H9 (cell line): ENCODE measurements at regions not wholly inside any gene's neighbourhood (a gene's known extent, or its start where the extent isn't known, plus 50 kb on each side); places are given as distances from the start of the nearest gene placed in this dataset.

Experiments used
- DNase-seq: peaks from one replicate; pipeline ENCODE4 v3.0.0-alpha.2; 2017
- H2AFZ ChIP-seq: one replicate; pipeline ENCODE4 v1.6.1; 2013; ENCODE audit warnings: mild to moderate bottlenecking, low read length, control low read depth, moderate library complexity
- H2AK5ac ChIP-seq: 2 replicates; pipeline ENCODE4 v1.6.1; 2013; ENCODE audit warnings: low read length, control low read depth, mixed read lengths; ENCODE audit not compliant: insufficient read length
- H2BK120ac ChIP-seq: one replicate; pipeline ENCODE4 v1.6.1; 2013; ENCODE audit warnings: low read depth, mild to moderate bottlenecking, low read length, control low read depth, inconsistent platforms; ENCODE audit not compliant: poor library complexity, severe bottlenecking
- H2BK12ac ChIP-seq: 2 replicates; pipeline ENCODE4 v1.6.1; 2013; ENCODE audit warnings: low read length, control low read depth, mixed read lengths, low read depth; ENCODE audit not compliant: insufficient read length
- H2BK15ac ChIP-seq: 2 replicates; pipeline ENCODE4 v1.6.1; 2013; ENCODE audit warnings: low read depth, low read length, control low read depth
- H2BK20ac ChIP-seq: one replicate; pipeline ENCODE4 v1.6.1; 2013; ENCODE audit warnings: low read depth, mild to moderate bottlenecking, low read length, control low read depth, inconsistent platforms; ENCODE audit not compliant: poor library complexity, severe bottlenecking
- H2BK5ac ChIP-seq: 2 replicates; pipeline ENCODE4 v1.6.1; 2013; ENCODE audit warnings: low read length, control low read depth, mixed read lengths; ENCODE audit not compliant: insufficient read length
- H3K14ac ChIP-seq: 2 replicates; pipeline ENCODE4 v1.6.1; 2013; ENCODE audit warnings: low read length, control low read depth; ENCODE audit not compliant: insufficient read depth
- H3K18ac ChIP-seq: 2 replicates; pipeline ENCODE4 v1.6.1; 2013; ENCODE audit warnings: low read depth, mild to moderate bottlenecking, mixed read lengths, low read length, control low read depth; ENCODE audit not compliant: insufficient read length
- H3K23ac ChIP-seq: 2 replicates; pipeline ENCODE4 v1.6.1; 2013; ENCODE audit warnings: low read length, control low read depth, mixed read lengths, low read depth; ENCODE audit not compliant: insufficient read length
- H3K23me2 ChIP-seq: 2 replicates; pipeline ENCODE4 v1.6.1; 2013; ENCODE audit warnings: low read depth, mild to moderate bottlenecking, mixed read lengths, low read length, control low read depth; ENCODE audit not compliant: insufficient read length, poor library complexity, severe bottlenecking
- H3K27ac ChIP-seq: 2 replicates; pipeline ENCODE4 v1.5.1; 2013; ENCODE audit warnings: low read length, control low read depth, mixed read lengths, low read depth; ENCODE audit not compliant: insufficient read length
- H3K27me3 ChIP-seq: 2 replicates; pipeline ENCODE4 v1.6.1; 2013; ENCODE audit warnings: low read length, control low read depth, inconsistent platforms; ENCODE audit not compliant: insufficient read depth
- H3K4ac ChIP-seq: 2 replicates; pipeline ENCODE4 v1.6.1; 2013; ENCODE audit warnings: low read depth, mild to moderate bottlenecking, control low read depth, inconsistent platforms, low read length, moderate library complexity
- H3K4me1 ChIP-seq: 2 replicates; pipeline ENCODE4 v1.6.1; 2013; ENCODE audit warnings: low read length, control low read depth, inconsistent platforms; ENCODE audit not compliant: insufficient read depth
- H3K4me2 ChIP-seq: 2 replicates; pipeline ENCODE4 v1.6.1; 2013; ENCODE audit warnings: low read length, control low read depth, mixed read lengths; ENCODE audit not compliant: insufficient read length, insufficient read depth
- H3K56ac ChIP-seq: 2 replicates; pipeline ENCODE4 v1.6.1; 2013; ENCODE audit warnings: low read depth, mild to moderate bottlenecking, mixed read lengths, low read length, control low read depth; ENCODE audit not compliant: insufficient read length
- H3K79me1 ChIP-seq: 2 replicates; pipeline ENCODE4 v1.6.1; 2013; ENCODE audit warnings: low read depth, mild to moderate bottlenecking, moderate library complexity, low read length, control low read depth, inconsistent platforms; ENCODE audit not compliant: insufficient read depth, poor library complexity, severe bottlenecking
- H3K79me2 ChIP-seq: 2 replicates; pipeline ENCODE4 v1.6.1; 2013; ENCODE audit warnings: low read length, control low read depth, inconsistent platforms; ENCODE audit not compliant: insufficient read depth
- H3K9ac ChIP-seq: 2 replicates; pipeline ENCODE4 v1.6.1; 2013; ENCODE audit warnings: low read length, control low read depth, mixed read lengths; ENCODE audit not compliant: insufficient read length; ENCODE audit errors: extremely low read depth
- H3K9me3 ChIP-seq: one replicate; pipeline ENCODE4 v1.6.1; 2013; ENCODE audit warnings: low read depth, low read length, inconsistent platforms; ENCODE audit not compliant: control insufficient read depth
- H3T11ph ChIP-seq: one replicate; pipeline ENCODE4 v1.6.1; 2013; ENCODE audit warnings: mild to moderate bottlenecking, low read length, control low read depth, inconsistent platforms
- H4K20me1 ChIP-seq: one replicate; pipeline ENCODE4 v1.6.1; 2013; ENCODE audit not compliant: control insufficient read depth, insufficient read length, insufficient read depth
- H4K5ac ChIP-seq: 2 replicates; pipeline ENCODE4 v1.6.1; 2013; ENCODE audit warnings: low read depth, mild to moderate bottlenecking, mixed read lengths, low read length, control low read depth; ENCODE audit not compliant: insufficient read length
- H4K8ac ChIP-seq: replicated peaks from 2 replicates; pipeline ENCODE4 v1.6.1; 2013; ENCODE audit warnings: low read length, control low read depth, mixed read lengths, low read depth; ENCODE audit not compliant: insufficient read length
- H4K91ac ChIP-seq: 2 replicates; pipeline ENCODE4 v1.6.1; 2013; ENCODE audit warnings: low read depth, mild to moderate bottlenecking, moderate library complexity, mixed read lengths, low read length, control low read depth; ENCODE audit not compliant: insufficient read length
- H3K27ac Mint-ChIP-seq, 3 experiments: 2 replicates in 2 of 3; 3 replicates in 1 of 3; pipeline ENCODE4 v1.8.0; 2020 to 2021; ENCODE audit warnings: mixed read lengths in 3 of 3, mild to moderate bottlenecking in 1 of 3, moderate library complexity in 1 of 3
- H3K27me3 Mint-ChIP-seq: 2 replicates; pipeline ENCODE4 v1.8.0; 2021; ENCODE audit warnings: low read depth, mild to moderate bottlenecking, moderate library complexity, mixed read lengths
- H3K36me3 Mint-ChIP-seq, 3 experiments: 2 replicates in 2 of 3; 3 replicates in 1 of 3; pipeline ENCODE4 v1.8.0; 2020 to 2021; ENCODE audit warnings: low read depth in 3 of 3, mixed read lengths in 3 of 3; ENCODE audit not compliant: insufficient read depth in 1 of 3
- H3K4me1 Mint-ChIP-seq, 2 experiments: 2 replicates each; pipeline ENCODE4 v1.8.0; 2020; ENCODE audit warnings: mixed read lengths in 2 of 2
- H3K4me3 Mint-ChIP-seq, 2 experiments: 2 replicates in 1 of 2; 3 replicates in 1 of 2; pipeline ENCODE4 v1.8.0; 2020 to 2021; ENCODE audit warnings: mild to moderate bottlenecking in 2 of 2, mixed read lengths in 2 of 2, moderate library complexity in 1 of 2
- H3K9me3 Mint-ChIP-seq, 2 experiments: 2 replicates in 1 of 2; 3 replicates in 1 of 2; pipeline ENCODE4 v1.8.0; 2020; ENCODE audit warnings: mild to moderate bottlenecking in 2 of 2, mixed read lengths in 2 of 2, moderate library complexity in 1 of 2
- WGBS: extraction: QIAGEN DNeasy Blood & Tissue Kit; methylation state at CpG from one replicate; pipeline ENCODE4 v1.1.7; 2013; ENCODE audit warnings: missing lambda C conversion rate, low lambda C conversion rate, mixed read lengths; ENCODE audit not compliant: insufficient read length; ENCODE audit errors: extremely low coverage; 5-methylcytosine and 5-hydroxymethylcytosine counted together
- TF ChIP-seq, protein P1 (sequence below): fragments of 200-600 bp; sonication (generic); conservative IDR thresholded peaks from 3 replicates; pipeline ENCODE4 v1.8.0; 2021; ENCODE audit warnings: antibody characterized with exemption, mild to moderate bottlenecking

DNA sequence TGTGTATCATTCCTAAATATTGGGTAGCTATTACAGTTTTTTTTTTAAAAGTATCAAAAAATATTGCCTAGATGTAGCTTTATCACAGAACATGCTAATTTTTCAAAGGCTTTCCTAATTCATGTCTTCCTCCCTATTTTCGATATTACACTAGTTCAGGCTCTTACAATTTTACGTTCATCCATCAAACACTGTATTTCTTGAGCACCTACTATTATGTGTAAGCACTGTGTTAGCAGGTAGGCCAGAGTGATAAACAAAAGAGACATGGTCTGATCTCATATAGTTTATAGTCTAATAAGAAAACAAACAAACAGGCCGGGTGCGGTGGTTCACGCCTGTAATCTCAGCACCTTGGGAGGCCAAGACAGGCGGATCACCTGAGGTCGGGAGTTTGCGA lies 69.5 kb downstream of the FAM217A start:
- H3K14ac ChIP-seq, result no peak overlapping the region
- H2BK120ac ChIP-seq, result no peak overlapping the region
- H2BK15ac ChIP-seq, result no peak overlapping the region
- no peak overlapping the region for H3K23ac ChIP-seq
- Mint-ChIP-seq H3K36me3 (peaks cover 11 to 20% (median 15%) of the 10 kb centered on the region in 3 experiments), H3K9me3 (peaks cover 3 to 8% of the 10 kb centered on the region in 2 experiments; a peak in 3 of 5 replicates), H3K27me3 (no peaks in the 10 kb centered on the region), H3K4me3 (no peak overlapping the region), H3K27ac (peak overlapping the region in 1 of 3 experiments; percentile 4; a peak in 1 of 7 replicates), H3K4me1 (peaks cover 9 to 11% of the 10 kb centered on the region in 2 experiments)
- H3K79me2 ChIP-seq, result peaks cover 8% of the 10 kb centered on the region; the same call in 1 of the 2 replicates
- TF ChIP-seq, protein P1, sequence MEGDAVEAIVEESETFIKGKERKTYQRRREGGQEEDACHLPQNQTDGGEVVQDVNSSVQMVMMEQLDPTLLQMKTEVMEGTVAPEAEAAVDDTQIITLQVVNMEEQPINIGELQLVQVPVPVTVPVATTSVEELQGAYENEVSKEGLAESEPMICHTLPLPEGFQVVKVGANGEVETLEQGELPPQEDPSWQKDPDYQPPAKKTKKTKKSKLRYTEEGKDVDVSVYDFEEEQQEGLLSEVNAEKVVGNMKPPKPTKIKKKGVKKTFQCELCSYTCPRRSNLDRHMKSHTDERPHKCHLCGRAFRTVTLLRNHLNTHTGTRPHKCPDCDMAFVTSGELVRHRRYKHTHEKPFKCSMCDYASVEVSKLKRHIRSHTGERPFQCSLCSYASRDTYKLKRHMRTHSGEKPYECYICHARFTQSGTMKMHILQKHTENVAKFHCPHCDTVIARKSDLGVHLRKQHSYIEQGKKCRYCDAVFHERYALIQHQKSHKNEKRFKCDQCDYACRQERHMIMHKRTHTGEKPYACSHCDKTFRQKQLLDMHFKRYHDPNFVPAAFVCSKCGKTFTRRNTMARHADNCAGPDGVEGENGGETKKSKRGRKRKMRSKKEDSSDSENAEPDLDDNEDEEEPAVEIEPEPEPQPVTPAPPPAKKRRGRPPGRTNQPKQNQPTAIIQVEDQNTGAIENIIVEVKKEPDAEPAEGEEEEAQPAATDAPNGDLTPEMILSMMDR, result no peak
- no peaks in the 10 kb centered on the region; the same call in 1 of the 2 replicates for H3K4me1 ChIP-seq
- H3K9me3 ChIP-seq, result no peaks in the 10 kb centered on the region
- no peak overlapping the region for H3K9ac ChIP-seq
- H3K18ac ChIP-seq, result no peak overlapping the region
- no peak overlapping the region for H3K27ac ChIP-seq
- H3K79me1 ChIP-seq, result peaks cover 2% of the 10 kb centered on the region
- no peak overlapping the region for H2BK12ac ChIP-seq
- no peak overlapping the region for H2BK20ac ChIP-seq
- peaks cover 2% of the 10 kb centered on the region for H4K20me1 ChIP-seq
- no peak overlapping the region for H4K91ac ChIP-seq
- no peaks in the 10 kb centered on the region for H3K27me3 ChIP-seq
- no peak overlapping the region for H3K4me2 ChIP-seq
- no peak overlapping the region for H3K4ac ChIP-seq
- no peak overlapping the region for H2AK5ac ChIP-seq
- no peak overlapping the region for H3K56ac ChIP-seq
- no peak overlapping the region for H2AFZ ChIP-seq
- DNase-seq, result no peak
- WGBS, result no CpG with 5 or more reads among the region's 8 CpGs
- no peaks in the 10 kb centered on the region for H3K23me2 ChIP-seq
- H3T11ph ChIP-seq, result no peak overlapping the region
- no peak overlapping the region for H4K8ac ChIP-seq
- H2BK5ac ChIP-seq, result no peak overlapping the region
- H4K5ac ChIP-seq, result no peak overlapping the region
